ENCODE measurements at regions not wholly inside any gene's neighbourhood (a gene's known extent, or its start where the extent isn't known, plus 50 kb on each side); places are given as distances from the start of the nearest gene placed in this dataset.

DNA sequence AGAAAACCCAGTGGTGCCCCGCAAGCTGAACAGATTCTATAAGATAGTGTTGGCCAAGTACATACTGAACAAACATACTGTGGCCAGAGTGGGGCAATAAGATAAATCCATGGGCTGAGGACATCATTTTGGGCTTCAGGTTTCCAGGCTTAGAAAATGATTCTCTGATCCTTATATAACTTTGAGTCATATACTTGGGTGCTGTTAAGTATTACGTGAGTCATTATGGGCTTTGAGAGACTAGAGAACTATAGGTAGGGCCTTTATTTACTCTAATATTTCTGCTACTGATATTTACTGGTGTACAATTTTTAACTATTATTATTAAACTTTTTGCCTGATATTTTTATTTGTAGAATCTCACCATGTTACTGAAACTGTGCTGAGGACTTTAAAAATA is 586.1 kb downstream of the CENPC start:
- Mint-ChIP-seq H3K27me3 (ENCODE audit: insufficient read depth) (no peaks in the 10 kb centered on the region), H3K27ac (no peak overlapping the region), H3K36me3 (ENCODE audit: low read depth) (0 out of 2 replicates have a peak, but pooled peaks cover 3% of the 10 kb centered on the region), H3K4me3 (no peak overlapping the region), H3K4me1 (ENCODE audit: low read depth) (no peaks in the 10 kb centered on the region), H3K9me3 (peaks cover 26% of the 10 kb centered on the region)
- DNase-seq = no peak
- TF ChIP-seq, protein P1, sequence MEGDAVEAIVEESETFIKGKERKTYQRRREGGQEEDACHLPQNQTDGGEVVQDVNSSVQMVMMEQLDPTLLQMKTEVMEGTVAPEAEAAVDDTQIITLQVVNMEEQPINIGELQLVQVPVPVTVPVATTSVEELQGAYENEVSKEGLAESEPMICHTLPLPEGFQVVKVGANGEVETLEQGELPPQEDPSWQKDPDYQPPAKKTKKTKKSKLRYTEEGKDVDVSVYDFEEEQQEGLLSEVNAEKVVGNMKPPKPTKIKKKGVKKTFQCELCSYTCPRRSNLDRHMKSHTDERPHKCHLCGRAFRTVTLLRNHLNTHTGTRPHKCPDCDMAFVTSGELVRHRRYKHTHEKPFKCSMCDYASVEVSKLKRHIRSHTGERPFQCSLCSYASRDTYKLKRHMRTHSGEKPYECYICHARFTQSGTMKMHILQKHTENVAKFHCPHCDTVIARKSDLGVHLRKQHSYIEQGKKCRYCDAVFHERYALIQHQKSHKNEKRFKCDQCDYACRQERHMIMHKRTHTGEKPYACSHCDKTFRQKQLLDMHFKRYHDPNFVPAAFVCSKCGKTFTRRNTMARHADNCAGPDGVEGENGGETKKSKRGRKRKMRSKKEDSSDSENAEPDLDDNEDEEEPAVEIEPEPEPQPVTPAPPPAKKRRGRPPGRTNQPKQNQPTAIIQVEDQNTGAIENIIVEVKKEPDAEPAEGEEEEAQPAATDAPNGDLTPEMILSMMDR (IDR thresholded peaks at IDR 0.05) = no peak

DNA sequence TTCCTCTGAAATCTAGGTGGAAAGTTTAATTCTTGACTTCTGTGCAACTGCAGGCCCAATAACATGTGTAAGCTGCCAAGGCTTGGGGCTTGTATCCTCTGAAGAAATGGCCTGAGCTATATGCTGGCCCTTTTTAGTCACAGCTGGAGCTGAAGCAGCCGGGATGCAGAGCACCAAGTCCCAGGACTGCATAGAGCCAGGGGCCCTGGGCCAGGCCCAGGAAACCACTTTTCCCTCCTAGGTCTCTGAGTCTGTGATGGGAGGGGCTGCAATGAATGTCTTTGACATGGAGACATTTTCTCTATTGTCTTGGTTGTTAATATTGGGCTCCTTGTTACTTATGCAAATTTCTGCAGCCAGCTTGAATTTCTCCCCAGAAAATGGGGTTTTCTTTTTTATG is 588.5 kb downstream of the CENPC start:
- H3K27me3 Mint-ChIP-seq (ENCODE audit: insufficient read depth) = no peaks in the 10 kb centered on the region
- H3K27ac Mint-ChIP-seq = no peak overlapping the region
- H3K4me1 Mint-ChIP-seq (ENCODE audit: low read depth) = no peaks in the 10 kb centered on the region
- H3K9me3 Mint-ChIP-seq = peaks cover 45% of the 10 kb centered on the region
- H3K36me3 Mint-ChIP-seq (ENCODE audit: low read depth) = 0 out of 2 replicates have a peak, but pooled peaks cover 3% of the 10 kb centered on the region
- TF ChIP-seq, protein P1 (IDR thresholded peaks at IDR 0.05) = no peak
- no peak overlapping the region for H3K4me3 Mint-ChIP-seq
- DNase-seq = no peak

DNA sequence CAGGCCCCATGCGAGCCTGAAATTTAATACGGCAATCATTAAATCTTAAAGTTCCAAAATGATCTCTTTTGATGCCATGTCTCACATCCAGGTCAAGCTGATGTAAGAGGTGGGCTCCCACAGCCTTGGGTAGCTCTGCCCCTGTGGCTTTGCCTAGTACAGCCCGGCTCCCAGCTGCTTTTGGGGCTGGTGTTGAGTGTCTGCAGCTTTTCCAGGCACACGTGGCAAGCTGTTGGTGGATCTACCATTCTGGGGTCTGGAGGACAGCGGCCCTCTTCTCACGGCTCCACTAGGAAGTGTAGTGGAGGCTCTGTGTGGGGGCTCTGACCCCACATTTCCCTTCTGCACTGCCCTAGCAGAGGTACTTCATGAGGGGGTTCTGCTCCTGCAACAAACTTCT is 588.9 kb downstream of the CENPC start:
- peaks cover 2% of the 10 kb centered on the region; the same call in 1 of the 2 replicates for H3K27me3 Mint-ChIP-seq (ENCODE audit: insufficient read depth)
- no peaks in the 10 kb centered on the region for H3K4me1 Mint-ChIP-seq (ENCODE audit: low read depth)
- H3K27ac Mint-ChIP-seq = no peak overlapping the region
- H3K9me3 Mint-ChIP-seq = peaks cover 50% of the 10 kb centered on the region
- no peak overlapping the region for H3K4me3 Mint-ChIP-seq
- no peak for DNase-seq
- H3K36me3 Mint-ChIP-seq (ENCODE audit: low read depth) = 0 out of 2 replicates have a peak, but pooled peaks cover 3% of the 10 kb centered on the region
- TF ChIP-seq, protein P1 (IDR thresholded peaks at IDR 0.05) = no peak

DNA sequence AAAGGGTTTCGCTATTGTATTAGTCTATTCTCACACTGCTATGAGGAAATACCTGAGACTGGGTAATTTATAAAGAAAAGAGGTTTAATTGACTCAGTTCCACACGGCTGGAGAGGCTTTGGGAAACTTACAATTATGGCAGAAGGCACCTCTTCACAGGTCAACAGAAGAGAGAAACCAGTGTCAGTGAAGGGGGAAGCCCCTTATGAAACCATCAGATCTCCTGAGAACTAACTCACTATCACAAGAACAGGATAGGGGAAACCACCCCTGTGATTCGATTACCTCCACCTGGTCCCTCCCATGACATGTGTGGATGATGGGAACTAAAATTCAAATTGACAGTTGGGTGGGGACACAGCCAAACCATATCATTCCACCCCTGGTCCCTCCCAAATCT is 589.5 kb downstream of the CENPC start:
- H3K4me3 Mint-ChIP-seq = no peak overlapping the region
- H3K9me3 Mint-ChIP-seq = peaks cover 47% of the 10 kb centered on the region
- 0 out of 2 replicates have a peak, but pooled peaks cover 3% of the 10 kb centered on the region for H3K36me3 Mint-ChIP-seq (ENCODE audit: low read depth)
- H3K4me1 Mint-ChIP-seq (ENCODE audit: low read depth) = no peaks in the 10 kb centered on the region
- TF ChIP-seq, protein P1 (IDR thresholded peaks at IDR 0.05) = no peak
- H3K27me3 Mint-ChIP-seq (ENCODE audit: insufficient read depth) = peaks cover 2% of the 10 kb centered on the region; the same call in 1 of the 2 replicates
- DNase-seq = no peak
- H3K27ac Mint-ChIP-seq = no peak overlapping the region

DNA sequence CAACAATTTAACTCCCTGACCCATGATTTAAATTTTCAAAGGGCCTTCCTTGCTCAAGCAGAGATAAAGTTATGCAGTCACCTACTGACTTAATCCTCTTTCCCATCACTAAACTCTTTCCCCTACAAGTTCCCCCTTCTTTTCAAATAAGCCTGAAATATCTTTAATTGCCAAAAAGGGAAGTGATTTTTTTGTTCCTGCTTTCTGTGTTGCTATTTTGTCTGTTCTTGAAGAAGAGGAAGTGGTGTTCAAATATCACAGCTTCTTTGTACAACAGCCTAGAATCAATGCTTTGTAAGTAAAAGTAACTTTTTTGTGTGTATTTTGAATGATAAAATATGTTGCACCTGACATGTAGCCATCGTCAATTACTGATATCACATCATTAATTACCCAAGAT is 595.9 kb downstream of the CENPC start:
- Mint-ChIP-seq H3K9me3 (peaks cover 43% of the 10 kb centered on the region), H3K4me3 (no peak overlapping the region), H3K27ac (no peak overlapping the region), H3K27me3 (ENCODE audit: insufficient read depth) (peaks cover 2% of the 10 kb centered on the region; the same call in 1 of the 2 replicates), H3K4me1 (ENCODE audit: low read depth) (no peaks in the 10 kb centered on the region), H3K36me3 (ENCODE audit: low read depth) (no peaks in the 10 kb centered on the region)
- DNase-seq = no peak
- TF ChIP-seq, protein P1 (IDR thresholded peaks at IDR 0.05) = no peak

DNA sequence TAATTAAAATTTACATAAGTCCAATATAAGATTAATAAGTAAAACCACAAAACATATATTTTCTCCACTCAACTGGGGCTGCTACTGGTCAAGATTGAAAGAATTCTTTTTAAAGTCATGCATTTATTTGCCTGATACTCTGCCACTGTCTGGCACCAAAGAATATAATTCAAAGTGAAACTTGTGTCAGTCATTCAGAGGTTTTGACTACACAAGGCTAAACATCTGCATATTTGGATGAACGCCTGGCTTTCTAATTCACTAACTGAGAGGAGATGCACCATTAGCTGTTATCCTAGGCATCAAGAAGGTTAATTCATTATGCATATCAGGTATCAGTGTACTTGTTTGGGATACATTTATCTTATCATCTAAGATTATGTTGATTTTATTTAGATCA is 598.5 kb downstream of the CENPC start:
- no peaks in the 10 kb centered on the region for H3K36me3 Mint-ChIP-seq (ENCODE audit: low read depth)
- no peak for DNase-seq
- H3K9me3 Mint-ChIP-seq = peaks cover 28% of the 10 kb centered on the region
- no peaks in the 10 kb centered on the region for H3K4me1 Mint-ChIP-seq (ENCODE audit: low read depth)
- TF ChIP-seq, protein P1 (IDR thresholded peaks at IDR 0.05) = no peak
- H3K27ac Mint-ChIP-seq = no peak overlapping the region
- H3K4me3 Mint-ChIP-seq = no peak overlapping the region
- peaks cover 1% of the 10 kb centered on the region; the same call in 1 of the 2 replicates for H3K27me3 Mint-ChIP-seq (ENCODE audit: insufficient read depth)
